GM19043 (cell line): ENCODE measurements at regions not wholly inside any gene's neighbourhood (a gene's known extent, or its start where the extent isn't known, plus 50 kb on each side); places are given as distances from the start of the nearest gene placed in this dataset.
"Not testable (repeated sequence)": the region's sequence is repeated elsewhere in the genome, so short reads cannot be mapped to it uniquely, and the experiment has no call there.

Source experiments
- ATAC-seq: cut with Tn5 transposase; IDR thresholded peaks from one replicate; pipeline ENCODE4 v1.9.1; 2021; ENCODE audit warnings: low read depth; ENCODE audit not compliant: unreplicated experiment

DNA sequence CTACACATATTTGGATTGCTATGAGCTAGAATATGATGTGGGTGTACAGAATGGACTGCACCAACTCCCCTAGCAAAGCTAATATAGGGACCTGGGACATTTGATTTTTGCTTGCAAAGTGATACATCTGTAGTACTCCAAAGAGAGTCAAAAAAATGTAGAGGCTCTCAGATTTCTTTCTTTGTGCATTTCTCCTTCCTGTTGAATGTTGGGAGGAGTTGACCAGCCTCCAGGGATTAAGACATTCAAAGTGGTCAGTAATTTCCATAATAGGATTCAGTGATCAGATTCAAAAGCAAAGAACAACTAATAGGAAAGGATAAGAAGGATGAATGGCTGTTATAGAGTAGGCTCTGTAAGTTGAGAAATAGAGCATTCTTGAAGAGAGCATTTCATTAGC is 934.9 kb downstream of the KCNJ2 start:
- no peak for ATAC-seq

DNA sequence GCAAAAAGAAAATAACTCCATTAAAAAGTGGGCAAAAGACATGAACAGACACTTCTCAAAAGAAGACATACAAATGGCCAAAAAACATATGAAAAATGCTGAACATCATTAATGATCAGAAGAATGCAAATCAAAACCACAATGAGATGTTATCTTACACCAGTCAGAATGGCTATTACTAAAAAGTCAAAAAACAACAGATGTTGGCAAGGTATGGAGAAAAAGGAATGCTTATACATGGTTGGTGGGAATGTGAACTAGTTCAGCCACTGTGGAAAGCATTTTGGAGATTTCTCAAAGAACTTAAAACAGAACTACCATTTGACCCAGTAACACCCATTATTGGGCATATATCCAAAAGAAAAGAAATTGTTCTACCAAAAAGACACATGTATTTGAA is 936.7 kb downstream of the KCNJ2 start:
- ATAC-seq = not testable (repeated sequence)

DNA sequence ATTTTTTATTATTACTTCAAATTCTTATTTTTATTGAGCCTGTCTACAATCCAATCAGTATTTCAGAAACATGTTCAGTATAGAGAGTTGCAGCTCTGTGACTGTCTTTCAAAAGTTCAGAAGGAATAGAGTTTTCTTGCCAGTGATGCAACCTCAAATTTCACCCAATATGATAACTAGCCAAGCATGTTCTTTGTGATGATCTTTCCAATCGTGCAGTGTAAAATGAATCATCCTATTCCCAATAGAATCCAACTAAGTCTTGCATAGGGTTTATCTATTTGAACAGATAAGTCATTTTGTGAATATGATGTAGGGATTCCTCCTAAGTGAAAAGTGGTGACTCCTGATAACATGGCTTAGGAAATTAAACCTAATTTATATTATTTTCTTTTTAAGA is 937.8 kb downstream of the KCNJ2 start:
- ATAC-seq = no peak

DNA sequence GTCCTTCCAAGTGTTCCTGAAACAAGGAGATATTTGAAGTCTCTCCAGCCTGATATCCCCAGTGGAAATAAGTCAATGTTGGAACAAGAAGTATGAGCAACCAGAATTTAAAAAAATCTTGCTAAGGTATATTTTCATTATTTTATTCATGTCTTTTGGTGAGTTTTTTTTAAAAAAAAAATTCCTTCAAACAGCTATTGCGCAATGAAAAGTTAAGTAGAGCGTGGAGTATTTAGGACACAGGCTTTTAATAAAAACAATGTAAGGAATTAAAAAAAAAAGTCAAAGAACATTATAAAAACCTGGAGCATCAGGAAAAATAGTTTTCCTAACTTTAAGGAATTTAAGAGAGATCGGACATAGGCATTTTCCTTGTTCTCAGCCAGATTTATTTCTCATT is 940.4 kb downstream of the KCNJ2 start:
- ATAC-seq = no peak

DNA sequence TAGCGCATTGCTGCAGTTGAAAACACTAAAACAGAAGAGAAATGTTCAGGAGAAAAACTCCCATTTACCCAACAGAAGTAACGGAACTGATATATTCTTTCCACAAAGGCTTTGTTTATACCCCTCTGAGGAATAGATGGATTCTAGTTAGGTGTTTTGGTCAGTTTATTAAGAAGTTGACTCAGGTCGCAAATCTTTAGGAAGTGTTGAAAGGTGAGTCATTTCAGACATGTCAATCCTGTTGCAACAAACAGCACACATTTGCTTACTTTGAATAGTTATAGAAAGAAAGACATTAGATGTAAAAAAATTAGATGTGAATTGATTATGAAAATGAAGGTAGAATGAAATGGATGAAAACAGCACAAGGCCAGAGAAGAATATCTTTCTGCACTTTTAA is 941.0 kb downstream of the KCNJ2 start:
- ATAC-seq = no peak

DNA sequence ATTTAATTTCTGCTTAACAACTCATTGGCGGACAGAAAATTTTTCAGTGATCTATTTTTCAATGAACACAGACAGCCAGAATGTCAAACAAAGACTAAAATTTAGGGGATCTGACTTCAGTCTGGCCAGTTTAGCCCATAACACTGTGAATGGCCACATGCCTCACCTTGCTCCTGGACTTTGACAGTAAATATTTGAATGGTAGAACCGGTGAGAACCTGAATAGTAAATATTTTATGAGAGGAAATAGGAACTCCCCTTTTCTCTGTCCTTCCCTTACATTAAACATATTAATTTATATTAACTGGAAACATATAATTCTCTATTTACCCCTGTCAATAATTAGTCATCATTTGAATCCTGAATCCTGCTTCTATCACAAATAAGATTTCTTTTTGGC is 942.1 kb downstream of the KCNJ2 start:
- no peak for ATAC-seq

DNA sequence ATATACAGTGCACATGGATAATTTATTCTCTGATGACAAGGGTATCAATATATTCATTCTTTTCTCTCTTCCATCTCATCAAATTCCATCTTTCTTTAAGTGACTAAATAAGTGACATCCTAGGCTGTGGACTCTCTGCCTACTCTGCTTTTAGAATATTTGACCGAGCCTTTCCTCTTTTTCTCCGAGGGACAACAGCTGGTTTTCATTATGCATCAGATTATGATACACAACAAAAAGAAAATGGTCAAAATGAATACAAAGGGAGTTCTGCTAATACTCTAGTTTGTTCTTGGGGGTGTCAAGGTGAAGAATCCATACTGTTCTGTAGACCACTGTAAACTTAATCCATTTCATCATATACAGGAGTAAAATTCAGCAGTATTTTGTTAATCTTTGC is 942.6 kb downstream of the KCNJ2 start:
- ATAC-seq = no peak

DNA sequence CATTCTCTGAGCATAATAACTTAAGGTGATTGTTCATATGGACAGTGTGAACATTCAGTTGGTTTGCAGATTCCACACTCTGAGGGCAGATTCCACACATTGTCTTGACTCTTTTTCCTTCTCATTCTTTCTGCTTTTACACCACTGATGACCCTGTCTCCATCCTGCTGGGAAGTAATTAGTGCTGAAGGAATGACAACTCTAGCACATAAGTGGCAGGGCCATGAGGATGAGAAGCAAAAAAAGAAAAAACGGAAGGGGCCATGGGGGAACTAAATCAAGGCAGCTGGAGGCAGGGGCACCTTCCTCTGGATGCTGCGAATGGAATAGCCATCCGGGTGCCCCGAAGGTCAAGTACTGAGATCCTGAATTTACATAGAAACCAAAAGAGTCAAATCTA is 944.0 kb downstream of the KCNJ2 start:
- ATAC-seq = no peak

DNA sequence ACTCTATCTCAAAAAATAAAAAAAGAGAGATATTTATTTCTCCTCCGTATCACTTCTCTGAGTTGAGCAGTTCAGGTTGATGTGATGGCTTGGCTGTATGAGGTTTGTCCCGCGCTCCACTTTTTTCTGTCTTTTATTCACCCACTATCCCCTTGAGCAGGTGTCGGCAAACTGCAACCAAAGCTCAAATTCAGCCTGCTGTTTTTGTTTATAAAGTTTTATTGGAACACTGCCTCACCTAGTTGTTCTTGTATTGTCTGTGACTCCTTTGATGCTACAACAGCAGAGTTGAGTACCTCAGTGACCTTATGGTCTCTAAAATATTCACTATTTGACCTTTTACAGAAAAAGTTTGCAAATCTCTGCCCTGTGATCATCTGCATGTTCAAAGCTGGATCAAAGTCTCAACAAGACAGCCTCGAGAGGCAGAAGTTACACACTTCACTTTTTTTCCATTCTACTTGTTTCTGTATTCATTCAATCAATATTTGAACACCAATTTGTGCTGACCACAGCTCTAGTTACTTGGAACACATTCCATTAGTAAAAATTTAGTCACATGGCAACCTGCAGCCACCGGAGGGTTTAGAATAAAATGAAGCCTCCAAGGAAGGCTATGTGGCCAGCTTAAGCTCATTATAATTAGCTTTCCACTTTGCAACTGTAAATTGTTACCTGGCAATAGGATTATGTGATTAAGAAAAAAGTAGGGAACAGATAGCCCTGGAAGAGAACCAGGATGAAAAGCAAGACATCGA is 945.8 kb downstream of the KCNJ2 start:
- ATAC-seq = no peak

DNA sequence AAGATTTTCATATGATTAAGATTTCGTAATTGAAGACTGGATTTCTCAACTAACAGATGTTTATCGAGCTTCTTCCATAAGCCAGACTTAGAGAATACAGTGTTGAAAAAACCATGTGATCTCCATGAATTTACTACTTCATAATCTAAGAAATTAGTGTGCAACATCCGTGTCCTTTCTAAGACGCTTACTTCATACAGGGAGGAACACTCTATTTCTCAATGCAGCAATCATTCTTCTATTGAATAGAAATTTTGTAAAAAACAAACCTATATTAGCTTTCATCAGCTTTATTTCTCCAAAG is 946.3 kb downstream of the KCNJ2 start:
- no peak for ATAC-seq

DNA sequence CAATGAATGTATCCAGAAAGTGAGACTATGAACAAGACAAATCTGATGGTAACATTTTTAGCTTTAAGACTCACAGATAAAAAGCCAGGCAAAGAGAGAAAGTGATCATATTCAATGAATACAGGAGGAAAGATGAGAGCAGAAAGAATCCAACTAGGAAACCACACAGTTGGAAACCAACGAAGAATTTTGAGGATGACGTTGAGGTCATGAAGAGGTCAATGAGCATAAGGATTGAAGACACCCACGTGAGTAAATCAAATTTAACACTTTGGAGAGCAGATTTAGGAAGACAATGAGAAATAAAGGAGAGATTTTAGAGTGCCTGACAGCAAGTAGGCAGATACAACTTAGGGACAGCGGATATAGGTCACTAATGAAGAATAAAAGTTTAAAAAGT is 948.1 kb downstream of the KCNJ2 start:
- no peak for ATAC-seq

DNA sequence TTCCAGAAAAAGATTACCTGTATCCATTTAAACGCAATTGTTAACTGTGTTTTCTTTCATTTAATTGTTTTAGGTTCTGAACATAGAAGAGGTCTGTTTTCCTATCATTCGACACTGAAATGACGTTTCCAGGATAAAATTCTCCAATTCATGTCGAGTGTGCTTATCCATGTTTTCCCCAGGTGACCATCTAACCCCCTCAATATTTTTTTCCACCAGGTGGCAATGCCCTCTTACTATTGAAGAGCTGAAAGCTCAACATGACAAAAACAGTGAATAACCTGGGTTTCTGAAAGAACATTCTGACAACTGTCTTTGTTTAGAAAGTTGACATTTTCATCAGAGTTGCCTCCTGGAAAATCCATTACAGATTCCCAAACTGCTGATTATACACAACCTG is 948.7 kb downstream of the KCNJ2 start:
- ATAC-seq = no peak

DNA sequence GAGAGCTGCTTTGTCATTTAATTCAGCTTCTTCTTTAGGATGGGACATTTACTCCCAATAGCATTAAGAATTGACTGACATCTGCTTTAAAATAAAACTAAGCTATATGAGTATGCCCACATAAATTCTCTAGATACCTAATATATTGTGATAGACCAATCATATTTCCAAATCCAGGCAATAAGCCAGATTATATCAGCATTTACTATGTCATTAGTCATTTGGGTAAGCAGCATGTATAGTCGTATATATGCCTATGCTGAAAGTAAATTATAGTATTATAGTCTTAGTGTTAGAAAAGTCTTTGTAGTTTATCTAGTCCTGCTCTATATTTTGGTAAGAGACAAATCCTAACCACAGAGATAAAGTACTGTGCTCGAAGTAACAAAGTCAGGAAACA is 958.1 kb downstream of the KCNJ2 start:
- no peak for ATAC-seq

DNA sequence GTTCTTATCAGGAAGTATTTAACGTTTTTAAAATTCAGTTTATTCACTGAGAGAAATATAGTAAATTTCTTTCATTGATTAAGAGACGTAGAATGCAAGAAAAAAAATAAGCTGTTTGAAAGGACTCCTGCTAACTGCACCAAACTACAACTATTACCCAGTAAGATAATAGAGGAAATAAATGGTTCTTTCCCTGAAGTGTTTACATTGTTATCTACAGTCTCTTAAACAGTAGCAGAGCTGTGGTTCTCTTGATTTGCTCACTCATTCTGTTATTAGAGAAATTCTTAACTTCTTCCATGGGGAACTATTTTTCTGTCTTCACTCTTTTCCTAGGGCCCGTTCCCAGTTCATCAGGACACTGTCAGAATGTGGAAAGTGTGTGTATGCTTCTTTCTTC is 973.0 kb downstream of the KCNJ2 start:
- no peak for ATAC-seq

DNA sequence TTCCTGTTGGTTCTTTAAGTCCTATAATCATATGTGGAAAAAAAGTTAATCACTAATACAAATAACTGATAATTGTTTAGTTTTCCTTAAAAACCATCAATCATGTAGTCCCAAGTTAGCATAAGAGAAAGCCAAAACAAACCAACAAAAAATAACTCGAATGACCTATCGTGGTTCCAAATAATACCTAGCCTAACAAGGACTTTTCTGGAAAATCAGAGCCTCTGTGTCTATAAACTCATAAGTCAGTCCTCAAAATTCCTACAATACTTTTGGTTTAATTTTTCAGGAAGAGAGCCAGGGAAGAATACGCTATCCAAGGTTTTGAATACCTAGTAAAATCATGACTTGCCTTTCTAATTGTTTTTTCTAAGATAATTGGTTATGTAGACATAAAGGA is 975.3 kb upstream of the SOX9 start:
- no peak for ATAC-seq

DNA sequence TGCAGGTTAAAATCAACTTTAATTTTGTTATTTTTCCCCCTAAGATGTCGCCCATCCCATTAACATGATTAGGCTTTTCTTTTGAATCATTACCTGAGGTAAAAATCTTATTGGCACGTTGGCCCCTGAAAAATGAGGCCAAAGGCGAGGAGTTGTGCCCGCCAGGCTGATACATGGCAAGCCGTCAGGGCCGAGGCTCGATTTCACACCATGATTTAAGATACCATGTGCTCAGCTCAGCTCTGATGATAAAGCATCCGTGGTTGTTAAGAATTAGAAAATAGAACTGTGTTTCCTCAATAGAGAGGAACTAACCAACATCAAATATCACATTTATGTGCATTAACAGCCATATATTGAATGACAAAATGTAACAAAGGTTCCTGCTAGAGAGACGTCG is 972.9 kb upstream of the SOX9 start:
- ATAC-seq = no peak

DNA sequence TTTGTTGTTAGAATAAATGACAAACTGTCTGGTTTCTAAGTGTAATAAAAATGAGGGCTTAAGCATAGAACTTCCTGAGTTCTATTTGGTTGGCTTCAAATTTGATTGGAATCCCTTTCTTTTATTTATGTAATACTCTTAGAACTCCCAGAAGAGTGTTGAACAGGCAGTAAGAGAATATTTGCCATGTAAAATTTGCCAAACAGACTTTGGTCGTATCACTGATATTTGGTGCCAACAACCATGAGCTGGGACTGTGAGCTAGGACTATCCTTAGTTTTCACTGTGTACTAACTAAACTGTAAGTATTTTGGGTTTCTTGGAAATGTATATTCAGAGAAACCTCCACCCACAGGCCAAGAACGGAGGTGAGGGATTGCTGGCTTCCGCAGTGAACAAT is 971.2 kb upstream of the SOX9 start:
- ATAC-seq = no peak

DNA sequence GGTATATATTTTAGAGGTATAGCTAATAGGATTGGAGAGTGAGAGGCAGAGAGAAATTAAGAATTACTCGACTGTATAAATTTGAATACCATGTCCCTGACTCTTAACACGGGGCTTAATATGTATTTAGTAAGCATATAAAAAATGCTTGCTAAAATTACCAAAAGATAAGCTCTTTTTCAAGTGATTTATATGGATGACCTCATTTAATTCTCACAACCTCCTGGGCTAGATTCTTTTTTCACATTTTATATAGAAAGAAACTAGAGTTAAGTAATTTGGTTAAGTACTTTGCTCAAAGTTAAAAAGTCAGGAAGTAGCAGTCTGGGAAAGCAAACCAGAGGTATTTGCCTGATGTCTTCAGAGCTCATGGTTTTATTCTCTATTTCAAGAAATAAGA is 963.5 kb upstream of the SOX9 start:
- no peak for ATAC-seq

DNA sequence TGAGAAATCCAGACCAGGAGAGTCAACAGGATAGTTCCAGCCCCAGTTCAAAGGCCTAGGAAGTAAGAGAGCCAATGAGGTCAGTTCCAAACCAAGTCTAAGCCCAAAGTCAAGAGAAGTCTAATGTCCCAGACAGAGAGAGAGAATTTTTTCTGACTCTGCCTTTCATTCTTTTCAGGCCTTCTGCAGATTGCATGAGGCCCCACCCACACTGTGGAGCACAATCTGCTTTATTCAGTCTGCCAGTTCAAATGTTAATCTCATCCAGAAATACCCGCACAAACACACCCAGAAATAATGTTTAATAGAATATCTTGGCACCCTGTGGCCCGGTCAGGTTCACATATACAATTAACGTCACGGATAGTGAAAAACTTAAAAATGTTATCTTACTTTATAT is 962.4 kb upstream of the SOX9 start:
- ATAC-seq = no peak

DNA sequence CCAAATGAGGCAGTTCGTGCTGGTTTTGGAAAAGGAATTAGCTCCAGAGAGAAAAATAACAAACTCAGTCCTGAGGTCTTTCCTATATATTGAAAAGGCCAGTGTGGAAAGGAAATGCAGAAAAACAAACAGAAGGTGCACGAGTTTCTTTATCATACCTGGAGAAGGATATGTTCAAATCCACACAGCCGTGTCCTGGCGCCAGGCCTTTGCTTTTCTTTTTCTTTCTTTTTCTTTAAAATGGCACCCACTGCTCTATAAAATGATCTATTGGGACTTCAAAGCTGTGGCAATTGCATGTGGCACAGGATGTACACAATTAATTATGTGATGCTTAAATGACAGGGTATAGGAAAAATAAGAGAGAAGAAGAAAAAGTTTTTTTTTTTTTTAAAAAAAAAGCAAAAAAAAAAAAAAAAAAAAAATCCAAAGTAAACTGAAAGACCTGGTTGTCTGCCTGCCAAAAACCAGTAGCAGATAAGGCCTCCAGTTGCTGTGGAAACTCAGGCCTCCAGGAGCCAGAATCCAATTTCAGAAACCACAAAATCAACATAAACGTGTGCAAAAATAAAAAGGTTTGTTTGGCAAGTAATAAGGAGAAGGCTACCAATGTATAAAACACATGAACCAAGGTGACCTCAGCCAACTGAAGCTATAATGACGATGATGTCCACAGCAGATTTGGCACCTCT is 957.6 kb upstream of the SOX9 start:
- no peak for ATAC-seq

DNA sequence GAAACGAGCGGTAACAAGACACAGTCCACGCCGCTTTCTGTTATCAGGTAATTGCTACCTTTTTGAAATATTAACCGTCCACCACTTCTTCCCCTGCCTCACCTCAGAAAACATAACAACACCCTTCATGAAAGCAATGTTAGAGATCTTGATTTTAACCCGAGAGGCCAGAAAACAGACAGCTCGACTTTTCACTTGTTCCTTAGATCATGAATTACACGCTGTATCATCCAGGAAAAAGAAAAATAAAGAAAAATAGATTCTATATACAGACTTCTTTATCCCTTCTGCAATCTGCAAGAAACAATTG is 957.1 kb upstream of the SOX9 start:
- no peak for ATAC-seq

DNA sequence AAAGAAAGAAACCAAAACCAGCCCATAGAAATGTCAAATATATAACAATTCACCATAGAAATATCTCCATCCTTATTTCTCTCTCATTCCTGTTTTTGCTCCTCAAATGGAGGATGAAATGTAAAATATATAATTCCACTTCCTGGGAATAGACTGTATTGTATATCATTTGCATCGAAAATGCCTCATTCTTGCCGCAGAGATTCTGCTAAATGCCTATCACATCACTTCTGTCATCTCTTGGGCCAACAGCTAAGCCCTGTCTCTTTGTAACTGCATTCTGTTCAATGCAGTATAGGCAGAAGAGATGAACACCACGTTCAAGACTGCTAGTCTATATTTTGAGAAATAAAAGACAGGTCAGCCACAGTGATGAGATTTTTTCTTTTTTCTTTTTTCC is 956.3 kb upstream of the SOX9 start:
- no peak for ATAC-seq

DNA sequence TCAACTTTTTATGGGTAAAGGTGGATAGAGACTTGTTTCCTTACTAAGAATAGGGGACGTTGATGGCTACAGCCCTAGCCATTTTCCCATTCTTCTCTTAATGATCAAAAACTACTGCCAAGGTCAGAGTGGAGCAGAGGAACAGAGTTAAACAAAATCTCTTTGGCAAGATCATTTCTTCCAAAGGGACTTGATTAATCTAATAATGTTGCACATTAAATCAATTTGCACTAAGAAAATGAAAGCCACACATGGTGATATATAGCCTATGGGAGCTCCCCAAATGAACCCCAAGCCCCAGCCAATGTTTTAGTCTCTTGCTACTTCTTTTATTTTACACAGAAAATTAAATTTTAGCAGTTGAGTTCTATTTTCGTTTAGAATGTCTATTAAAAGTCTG is 954.5 kb upstream of the SOX9 start:
- ATAC-seq = no peak
